Body of pancreas (tissue), 4 donors: ENCODE measurements at regions not wholly inside any gene's neighbourhood (a gene's known extent, or its start where the extent isn't known, plus 50 kb on each side); places are given as distances from the start of the nearest gene placed in this dataset.

Experiments
- POLR2A ChIP-seq, 3 donors: fragments of 450-650 bp; IDR thresholded peaks; one replicate each; pipeline ENCODE4 v1.6.1; 2016; ENCODE audit warnings: antibody characterized with exemption in 3 of 3, mild to moderate bottlenecking in 2 of 3
- TF ChIP-seq, protein P1 (sequence below), 7 experiments: fragments of 450-650 bp in 4 of 7; fragments of 200-600 bp in 3 of 7; sonication (generic) in 3 of 7; IDR thresholded peaks; one replicate each; pipeline ENCODE4 v1.5.1; 2016 to 2019; ENCODE audit warnings: antibody characterized with exemption in 7 of 7

DNA sequence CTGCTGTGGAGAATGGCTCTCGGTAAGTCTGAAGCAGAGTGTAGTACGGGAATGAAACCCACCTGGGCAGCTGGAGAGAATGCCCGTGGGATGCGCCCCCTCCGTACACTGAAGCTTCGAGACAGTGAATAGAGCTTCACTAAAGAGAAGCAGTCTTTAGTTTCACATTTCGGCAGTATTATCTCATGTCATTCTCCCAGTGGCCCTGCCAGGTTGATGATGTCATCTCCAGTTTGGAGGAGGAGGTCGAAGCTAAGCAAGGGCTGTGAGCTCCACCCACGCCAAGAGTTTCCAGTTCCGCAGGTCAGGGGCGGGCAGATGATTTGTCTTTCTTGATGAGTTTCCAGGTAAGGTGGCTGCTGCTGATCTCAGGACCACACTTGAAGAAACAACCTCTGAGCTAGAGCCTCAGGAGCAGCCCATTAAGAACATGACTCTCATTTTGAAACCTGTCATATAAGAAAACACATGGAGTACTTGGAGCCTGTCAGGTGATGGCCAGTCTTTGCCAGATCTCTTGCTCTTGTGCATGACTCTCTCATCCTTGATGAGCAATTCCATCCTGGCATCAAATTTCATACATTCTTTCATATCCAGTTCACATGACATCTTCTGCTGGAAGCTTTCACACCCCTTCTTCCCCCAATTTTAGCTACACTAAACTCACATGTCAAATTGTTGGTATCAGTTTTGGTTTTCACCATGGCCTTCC lies 475.0 kb downstream of the RNF144A start:
- TF ChIP-seq, protein P1, sequence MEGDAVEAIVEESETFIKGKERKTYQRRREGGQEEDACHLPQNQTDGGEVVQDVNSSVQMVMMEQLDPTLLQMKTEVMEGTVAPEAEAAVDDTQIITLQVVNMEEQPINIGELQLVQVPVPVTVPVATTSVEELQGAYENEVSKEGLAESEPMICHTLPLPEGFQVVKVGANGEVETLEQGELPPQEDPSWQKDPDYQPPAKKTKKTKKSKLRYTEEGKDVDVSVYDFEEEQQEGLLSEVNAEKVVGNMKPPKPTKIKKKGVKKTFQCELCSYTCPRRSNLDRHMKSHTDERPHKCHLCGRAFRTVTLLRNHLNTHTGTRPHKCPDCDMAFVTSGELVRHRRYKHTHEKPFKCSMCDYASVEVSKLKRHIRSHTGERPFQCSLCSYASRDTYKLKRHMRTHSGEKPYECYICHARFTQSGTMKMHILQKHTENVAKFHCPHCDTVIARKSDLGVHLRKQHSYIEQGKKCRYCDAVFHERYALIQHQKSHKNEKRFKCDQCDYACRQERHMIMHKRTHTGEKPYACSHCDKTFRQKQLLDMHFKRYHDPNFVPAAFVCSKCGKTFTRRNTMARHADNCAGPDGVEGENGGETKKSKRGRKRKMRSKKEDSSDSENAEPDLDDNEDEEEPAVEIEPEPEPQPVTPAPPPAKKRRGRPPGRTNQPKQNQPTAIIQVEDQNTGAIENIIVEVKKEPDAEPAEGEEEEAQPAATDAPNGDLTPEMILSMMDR (IDR thresholded peaks at IDR 0.05) = no peak
- no peak for TF ChIP-seq POLR2A (IDR thresholded peaks at IDR 0.05)
